Activated T-cell treated with anti-CD3 and anti-CD28 coated beads for 4 hours (primary cell): ENCODE measurements at regions not wholly inside any gene's neighbourhood (a gene's known extent, or its start where the extent isn't known, plus 50 kb on each side); places are given as distances from the start of the nearest gene placed in this dataset.

Experiments used
- DNase-seq: peaks from one replicate; pipeline ENCODE4 v3.0.0-alpha.2; 2020

- no peak for DNase-seq
Measured at GRCh38 chr3:87041191-87041590, 50.2 kb upstream of the VGLL3 start.
